Fibroblast of pulmonary artery (primary cell): ENCODE measurements at regions not wholly inside any gene's neighbourhood (a gene's known extent, or its start where the extent isn't known, plus 50 kb on each side); places are given as distances from the start of the nearest gene placed in this dataset.

Source experiments
- DNase-seq: peaks from one replicate; pipeline ENCODE4 v3.0.0-alpha.2; 2010; ENCODE audit warnings: low read depth
- H3K4me3 ChIP-seq: replicated peaks from 2 replicates; pipeline ENCODE4 v1.5.1; 2011; ENCODE audit warnings: low read depth, mild to moderate bottlenecking, control low read depth, low read length, moderate library complexity
- TF ChIP-seq, protein P1 (sequence below): IDR thresholded peaks from 2 replicates; pipeline ENCODE4 v1.5.1; 2011; ENCODE audit warnings: mild to moderate bottlenecking, control low read depth, low read length, inconsistent platforms; ENCODE audit errors: missing control alignments

DNA sequence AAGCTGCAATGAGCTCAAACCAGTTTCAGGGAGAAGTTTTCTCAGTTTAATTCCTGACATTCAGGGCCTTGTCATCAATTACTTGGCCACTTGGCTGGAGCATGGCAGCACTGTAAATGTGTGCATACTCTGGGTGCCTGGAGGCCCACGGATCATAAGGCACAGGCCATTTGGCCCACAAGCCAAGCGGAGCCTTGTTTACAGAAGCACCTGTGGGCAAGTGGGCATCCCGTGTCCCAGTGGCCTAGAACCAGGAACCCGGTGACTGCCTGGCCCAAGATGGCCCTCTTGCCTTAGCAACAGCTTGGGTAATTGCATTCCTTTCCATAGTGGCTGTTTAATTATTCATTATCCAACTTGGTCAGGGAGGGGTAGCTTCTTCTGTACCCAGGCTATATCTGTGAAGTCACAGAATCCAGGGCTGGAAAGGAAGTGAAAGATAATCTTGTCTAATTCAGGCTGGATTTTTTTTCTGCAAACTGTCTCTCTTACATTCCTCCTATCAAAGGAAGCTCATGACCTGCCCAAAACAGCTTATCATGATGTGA lies 426.4 kb upstream of the ZMIZ1 start:
- H3K4me3 ChIP-seq = no peak overlapping the region
- TF ChIP-seq, protein P1, sequence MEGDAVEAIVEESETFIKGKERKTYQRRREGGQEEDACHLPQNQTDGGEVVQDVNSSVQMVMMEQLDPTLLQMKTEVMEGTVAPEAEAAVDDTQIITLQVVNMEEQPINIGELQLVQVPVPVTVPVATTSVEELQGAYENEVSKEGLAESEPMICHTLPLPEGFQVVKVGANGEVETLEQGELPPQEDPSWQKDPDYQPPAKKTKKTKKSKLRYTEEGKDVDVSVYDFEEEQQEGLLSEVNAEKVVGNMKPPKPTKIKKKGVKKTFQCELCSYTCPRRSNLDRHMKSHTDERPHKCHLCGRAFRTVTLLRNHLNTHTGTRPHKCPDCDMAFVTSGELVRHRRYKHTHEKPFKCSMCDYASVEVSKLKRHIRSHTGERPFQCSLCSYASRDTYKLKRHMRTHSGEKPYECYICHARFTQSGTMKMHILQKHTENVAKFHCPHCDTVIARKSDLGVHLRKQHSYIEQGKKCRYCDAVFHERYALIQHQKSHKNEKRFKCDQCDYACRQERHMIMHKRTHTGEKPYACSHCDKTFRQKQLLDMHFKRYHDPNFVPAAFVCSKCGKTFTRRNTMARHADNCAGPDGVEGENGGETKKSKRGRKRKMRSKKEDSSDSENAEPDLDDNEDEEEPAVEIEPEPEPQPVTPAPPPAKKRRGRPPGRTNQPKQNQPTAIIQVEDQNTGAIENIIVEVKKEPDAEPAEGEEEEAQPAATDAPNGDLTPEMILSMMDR = no peak
- DNase-seq = no peak

- TF ChIP-seq, protein P1 = no peak
- no peak overlapping the region for H3K4me3 ChIP-seq
- DNase-seq = no peak
Observed at GRCh38 chr10:78643513-78643912, 425.3 kb upstream of the ZMIZ1 start.

GRCh38 chr10:78644550-78644949 lies 424.2 kb upstream of the ZMIZ1 start:
- DNase-seq = no peak
- no peak overlapping the region for H3K4me3 ChIP-seq
- TF ChIP-seq, protein P1 = no peak

GRCh38 chr10:78645169-78645686 lies 423.5 kb upstream of the ZMIZ1 start:
- no peak overlapping the region for H3K4me3 ChIP-seq
- TF ChIP-seq, protein P1 = no peak
- no peak for DNase-seq

GRCh38 chr10:78645975-78646374 lies 422.8 kb upstream of the ZMIZ1 start:
- TF ChIP-seq, protein P1 = no peak
- DNase-seq = no peak
- no peak overlapping the region for H3K4me3 ChIP-seq

DNA sequence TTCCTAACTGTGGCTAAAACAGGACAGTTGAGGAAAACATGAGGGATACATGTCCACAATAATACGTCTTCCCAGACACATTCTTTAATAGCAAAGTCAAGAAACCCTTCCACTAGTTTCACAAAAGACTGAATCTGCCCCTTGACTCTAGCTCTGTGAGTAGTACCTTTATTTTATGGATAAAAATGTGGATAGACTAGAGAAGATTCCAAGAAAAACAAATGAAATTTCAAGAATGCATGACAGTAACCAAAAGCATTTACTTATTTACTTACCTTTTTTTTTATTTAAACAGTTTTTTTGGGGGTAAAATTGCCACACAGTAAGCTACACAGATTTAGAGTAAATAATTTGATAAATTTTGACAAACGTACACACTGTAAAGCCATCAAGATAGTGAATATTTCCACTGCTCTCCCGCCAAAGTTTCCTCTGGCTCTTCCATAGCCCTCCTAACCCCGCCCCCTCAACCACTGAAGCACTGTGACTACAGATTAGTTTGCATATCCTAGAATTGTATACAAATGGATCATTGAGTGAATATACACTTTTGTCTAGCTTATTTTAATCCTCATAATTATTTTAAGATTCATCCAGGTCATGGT lies 420.4 kb upstream of the ZMIZ1 start:
- TF ChIP-seq, protein P1 = no peak
- H3K4me3 ChIP-seq = no peak overlapping the region
- DNase-seq = no peak

DNA sequence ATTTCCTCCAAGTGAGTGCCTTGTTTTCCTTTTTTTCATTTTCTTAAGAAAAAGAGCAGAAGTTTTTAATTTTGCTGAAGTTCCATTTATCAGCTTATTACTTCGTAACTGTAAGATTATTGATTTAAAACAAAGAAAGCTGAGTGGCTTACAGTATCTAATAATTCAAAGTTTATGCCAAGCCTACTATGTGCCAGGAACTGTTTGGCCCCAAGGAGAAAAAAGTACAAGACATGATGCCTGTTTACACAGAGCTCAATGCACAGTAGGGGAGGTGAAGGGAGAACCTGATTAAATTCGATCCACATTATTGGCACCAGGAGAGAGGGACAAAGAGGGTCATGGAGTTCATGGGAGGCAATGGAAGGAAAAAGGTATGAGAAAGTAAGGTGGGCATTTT lies 419.3 kb upstream of the ZMIZ1 start:
- H3K4me3 ChIP-seq = no peak overlapping the region
- TF ChIP-seq, protein P1 = no peak

More for the DNA sequence above, 419.3 kb upstream of the ZMIZ1 start:
- DNase-seq = no peak
